GM19397 (cell line): ENCODE measurements at regions not wholly inside any gene's neighbourhood (a gene's known extent, or its start where the extent isn't known, plus 50 kb on each side); places are given as distances from the start of the nearest gene placed in this dataset.
"Not testable (repeated sequence)": the region's sequence is repeated elsewhere in the genome, so short reads cannot be mapped to it uniquely, and the experiment has no call there.

ENCODE experiments used
- ATAC-seq: cut with Tn5 transposase; IDR thresholded peaks from one replicate; pipeline ENCODE4 v1.9.1; 2021; ENCODE audit warnings: mild to moderate bottlenecking, moderate library complexity; ENCODE audit not compliant: unreplicated experiment

DNA sequence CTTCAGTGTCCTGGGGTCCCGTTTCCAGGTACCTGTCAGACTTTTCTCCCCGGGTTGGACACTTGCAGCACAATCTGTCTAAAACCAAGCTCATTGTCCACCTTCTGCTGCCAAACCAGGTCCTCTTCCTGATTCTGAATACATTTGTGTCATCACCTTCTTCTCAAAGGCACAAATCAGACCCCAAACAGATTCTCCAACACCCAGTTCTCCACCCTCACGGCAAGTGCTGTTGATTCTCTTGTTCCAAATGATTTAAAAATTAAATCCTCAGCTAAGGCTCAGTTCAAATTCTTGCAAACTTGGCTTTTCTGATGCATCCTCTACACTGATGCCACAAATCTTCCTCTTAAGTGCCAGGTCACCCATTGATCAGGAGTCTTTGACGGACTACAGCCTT is 122.5 kb upstream of the LDB2 start:
- ATAC-seq = no peak

DNA sequence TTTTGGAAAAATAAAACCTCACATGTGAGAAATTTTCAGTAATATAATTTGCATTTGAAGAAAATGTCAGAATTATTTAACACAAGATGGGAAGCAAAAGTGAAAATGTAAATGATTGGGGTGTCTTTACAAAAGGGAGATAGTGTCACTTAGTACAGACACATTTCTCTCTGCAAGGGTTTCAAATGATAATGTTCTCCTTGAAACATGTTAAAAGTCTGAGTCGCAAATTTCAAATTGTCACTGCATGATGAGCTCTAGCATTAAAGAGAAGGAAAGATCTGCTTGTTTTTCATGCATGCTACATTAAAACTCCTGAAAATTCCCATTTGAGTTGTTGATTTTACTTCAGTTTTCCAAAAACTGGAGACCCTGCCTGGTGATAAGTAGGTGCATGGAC is 122.0 kb upstream of the LDB2 start:
- ATAC-seq = no peak

DNA sequence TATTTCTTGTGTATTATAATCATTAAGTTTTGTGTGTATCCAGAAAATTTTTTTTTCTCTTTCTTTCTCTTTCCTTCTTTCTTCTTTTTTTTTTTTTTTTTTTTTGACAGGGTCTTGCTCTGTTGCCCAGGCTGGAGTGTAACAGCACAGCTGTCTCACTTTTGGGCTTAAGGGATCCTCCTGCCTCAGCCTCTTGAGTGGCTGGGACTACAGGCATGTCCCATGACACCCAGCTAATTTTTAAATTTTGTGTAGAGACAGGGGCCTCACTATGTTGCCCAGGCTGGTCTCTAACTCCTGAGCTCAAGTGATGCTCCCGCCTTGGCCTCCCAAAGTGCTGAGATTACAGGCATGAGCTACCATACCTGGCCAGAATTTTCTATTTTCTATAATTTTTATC is 120.2 kb upstream of the LDB2 start:
- ATAC-seq = not testable (repeated sequence)

DNA sequence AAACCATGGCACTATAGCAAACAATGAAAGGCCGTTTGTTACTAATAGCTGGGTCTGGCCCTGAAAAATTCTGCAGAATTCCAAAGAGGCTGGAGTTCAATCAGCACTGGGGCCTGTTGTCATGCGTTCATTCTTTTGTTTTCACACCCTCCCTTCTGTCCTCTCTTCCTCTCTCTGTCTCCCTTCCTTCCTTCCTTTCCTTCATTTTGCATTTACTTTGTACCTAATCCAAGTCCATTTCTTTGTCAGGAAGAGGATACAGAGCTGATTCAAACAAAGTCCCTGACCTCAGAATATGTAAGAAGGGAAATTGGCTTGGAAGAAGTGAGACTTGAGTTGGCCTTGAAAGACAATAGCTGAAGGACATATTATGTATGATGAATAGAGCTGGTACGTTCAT is 119.6 kb upstream of the LDB2 start:
- ATAC-seq = no peak

DNA sequence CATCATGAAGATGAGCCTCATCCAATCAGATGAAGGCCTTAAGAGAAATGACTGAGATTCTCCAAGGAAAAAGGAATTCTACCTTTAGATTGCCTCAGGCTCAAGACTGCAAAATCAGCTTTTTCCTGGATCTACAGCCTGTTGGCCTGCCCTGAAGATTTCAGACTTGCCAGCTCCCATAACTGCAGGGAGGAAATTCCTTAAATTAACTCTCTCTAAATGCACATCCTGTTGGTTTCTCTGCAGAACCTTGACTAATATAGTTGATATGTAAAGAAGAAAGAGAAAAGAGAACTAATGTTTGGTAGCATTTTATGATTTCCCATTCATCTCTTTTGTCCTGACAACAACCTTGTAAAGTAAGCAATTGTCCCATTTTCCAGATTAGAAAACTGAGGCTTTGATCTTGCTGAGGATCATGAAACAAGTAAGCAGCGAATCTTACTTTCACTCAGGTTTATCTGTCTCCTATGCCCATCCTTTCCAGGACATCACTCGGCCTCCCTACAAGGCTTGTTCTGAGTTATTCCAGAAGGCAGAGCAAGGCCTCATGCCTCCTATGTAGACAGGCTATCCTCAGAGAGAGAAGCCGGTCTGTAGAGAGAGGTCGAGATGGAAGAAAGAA is 115.0 kb upstream of the LDB2 start:
- no peak for ATAC-seq

DNA sequence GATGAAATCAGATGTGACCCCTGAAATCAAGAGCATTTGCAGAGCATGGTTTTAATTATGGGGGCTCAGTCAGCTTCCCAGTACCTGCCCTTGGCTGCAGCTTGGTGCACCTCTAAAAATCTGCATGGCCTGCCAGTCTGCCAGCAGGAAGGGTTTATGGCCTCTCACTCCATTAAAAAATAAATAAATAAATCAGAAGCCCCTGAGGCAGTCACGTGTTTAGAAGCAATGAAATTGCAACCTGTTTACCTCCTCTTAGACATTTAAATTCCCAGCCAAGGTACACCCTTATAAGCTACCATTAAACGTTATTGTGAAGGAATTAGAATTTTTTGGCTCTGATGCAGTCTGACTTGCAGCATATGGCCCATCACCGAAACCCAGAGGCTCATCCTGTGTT is 114.0 kb upstream of the LDB2 start:
- ATAC-seq = no peak

DNA sequence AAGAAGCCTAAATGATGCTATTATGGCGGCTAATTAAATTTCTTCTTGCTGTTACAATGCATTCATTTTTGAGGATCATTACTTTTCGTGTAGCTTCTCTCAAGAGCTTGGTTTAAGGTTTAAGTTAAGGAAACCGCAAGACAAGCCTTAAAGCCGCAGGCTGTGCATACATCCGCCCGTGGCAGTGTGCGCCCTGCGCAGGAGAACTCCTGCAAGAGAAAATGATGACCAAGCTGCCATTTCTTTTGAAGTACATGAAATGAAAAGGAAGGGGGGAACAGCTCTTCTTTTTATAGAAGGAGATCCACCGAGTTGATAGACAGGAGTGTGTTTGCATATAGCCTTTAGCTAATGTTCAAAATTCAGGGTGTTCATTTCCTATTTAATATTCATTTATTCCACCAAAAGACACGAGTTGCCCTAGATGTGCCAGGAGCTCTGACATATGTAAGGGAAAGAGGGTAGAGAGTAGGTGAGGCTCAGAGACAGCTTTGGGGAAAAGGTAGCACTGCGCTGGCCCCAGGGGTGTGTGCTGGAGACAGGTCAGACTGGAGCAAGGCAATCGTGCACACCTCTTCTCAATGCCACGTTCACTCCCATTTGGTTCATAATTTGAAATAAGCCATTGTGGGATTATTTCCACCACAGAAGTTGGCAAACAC is 112.1 kb upstream of the LDB2 start:
- ATAC-seq = no peak

DNA sequence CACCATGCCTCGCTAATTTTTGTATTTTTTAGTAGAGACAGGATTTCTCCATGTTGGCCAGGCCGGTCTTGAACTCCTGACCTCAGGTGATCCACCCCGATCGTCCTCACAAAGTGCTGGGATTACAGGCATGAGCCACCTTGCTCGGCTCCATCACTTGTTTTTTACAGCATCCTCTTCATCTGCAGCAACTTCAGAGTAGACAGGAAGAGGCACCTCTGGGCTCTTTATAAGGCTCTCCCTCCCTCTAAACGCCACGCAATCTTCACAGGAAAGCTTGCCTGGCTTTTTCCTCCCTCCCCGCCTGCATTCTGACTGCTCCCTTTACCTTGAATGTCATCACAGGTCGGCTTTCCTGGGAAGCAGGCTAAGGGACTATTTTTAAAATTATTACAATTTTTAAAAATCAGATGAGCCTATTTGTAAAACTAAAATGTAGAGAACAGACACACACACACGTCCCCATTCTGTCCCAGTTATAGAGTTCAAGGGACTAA is 111.5 kb upstream of the LDB2 start:
- no peak for ATAC-seq

DNA sequence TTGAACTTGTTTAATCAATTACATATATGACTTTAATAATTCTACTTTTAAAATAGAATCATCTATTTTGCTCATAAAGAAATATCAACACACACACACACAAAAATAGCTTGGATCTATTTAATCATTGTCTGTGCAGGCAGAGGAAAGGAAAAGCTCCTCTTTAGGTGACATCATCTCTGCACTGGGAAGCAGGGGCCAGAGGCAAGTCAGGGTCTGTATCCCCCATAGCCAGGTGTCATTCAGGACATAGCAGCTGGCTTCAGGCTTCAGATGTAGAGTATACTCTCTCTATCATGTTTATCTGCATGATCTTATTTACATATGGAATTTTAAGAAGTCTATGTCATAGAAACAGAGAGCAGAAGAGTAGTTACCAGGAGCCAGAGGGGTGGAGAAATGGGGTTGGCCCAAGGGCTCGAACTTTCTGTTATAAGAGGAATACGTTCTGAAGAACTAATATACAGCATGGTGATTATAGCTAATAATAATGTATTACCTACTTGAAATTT is 110.4 kb upstream of the LDB2 start:
- no peak for ATAC-seq

DNA sequence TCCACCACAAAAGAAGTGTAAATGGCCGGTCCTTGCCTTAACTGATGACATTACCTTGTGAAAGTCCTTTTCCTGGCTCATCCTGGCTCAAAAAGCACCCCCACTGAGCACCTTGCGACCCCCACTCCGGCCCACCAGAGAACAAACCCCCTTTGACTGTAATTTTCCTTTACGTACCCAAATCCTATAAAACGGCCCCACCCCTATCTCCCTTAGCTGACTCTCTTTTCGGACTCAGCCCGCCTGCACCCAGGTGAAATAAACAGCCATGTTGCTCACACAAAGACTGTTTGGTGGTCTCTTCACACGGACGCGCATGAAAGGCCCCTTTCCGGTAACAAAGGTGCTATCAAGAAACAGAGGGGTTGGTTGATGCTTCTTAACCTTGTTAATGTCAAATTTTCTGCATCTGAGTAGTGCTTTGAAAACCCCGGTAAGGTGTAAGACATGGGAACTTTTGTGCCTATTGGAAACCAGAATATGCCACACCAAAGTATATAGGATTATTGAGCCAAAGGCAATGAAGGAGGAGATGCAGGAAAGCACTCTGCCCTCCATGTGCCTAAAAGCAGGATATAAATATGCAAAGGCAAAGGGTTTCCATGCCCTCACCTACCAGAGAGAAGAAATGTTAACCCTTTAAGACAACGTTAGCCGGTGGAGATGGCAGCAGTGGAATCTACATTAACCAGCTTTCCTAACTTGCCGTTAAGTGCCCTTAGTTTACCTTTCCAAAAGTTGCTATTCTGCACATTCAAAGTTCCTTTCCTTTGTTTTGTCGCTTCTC is 105.4 kb upstream of the LDB2 start:
- not testable (repeated sequence) for ATAC-seq

DNA sequence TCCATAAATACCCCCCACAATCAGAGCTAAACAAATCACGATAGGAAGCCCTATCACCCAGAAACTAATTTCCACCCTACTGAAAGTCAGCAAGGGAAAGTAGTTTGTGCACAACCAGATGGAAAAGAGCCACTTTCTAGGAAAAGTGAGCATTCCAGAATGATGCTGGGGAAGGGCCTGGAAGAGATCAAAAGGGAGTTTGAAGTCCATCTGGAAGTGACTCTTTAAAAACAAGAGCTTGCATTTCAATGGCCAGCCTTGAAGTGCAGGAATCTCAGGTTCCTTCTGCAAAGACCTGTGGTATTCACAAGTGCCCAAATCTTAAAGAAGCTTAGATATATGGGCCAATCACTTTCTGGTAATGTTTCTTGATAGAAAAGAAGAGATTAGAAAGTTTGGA is 97.0 kb upstream of the LDB2 start:
- ATAC-seq = no peak

DNA sequence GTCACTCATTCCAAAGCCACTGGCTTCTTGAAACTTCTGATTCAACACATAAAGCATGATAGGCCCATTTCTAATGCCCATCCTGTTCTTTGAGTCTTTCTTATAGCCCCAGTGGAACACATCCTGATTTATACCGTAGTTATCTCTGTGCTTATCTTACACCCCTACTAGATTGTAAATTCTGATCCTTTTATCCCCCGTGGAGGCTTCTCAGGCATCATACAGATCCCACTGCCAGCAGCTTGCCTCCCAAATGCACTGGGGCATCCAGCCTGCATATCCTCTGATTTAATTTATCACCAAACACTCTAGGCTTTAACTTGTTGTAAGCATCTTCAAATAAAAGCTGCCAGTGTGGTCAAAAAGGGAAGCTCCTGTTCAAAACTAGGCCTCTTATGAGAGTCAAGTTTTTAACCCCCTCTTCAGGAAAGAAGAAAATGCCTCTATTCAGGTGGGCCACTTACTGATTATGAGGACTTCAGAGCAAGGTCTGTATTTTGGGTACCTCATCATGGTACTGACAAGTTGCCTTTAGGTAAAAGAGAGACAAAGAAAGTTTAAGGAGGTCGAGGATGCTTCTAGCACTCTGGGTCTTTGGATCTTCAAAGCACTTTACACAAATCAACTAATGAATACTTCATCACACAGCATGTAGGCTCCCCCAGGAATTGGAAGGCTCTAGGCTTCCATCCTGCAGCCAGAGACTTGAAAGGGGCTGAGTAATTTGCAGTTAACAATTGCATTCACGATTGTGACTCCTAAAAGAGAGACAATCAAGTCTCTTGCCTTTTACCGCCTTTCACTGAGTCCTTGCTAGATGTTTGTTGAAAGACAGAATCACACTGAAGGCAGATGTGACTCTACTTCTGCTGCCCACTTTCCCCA is 95.8 kb upstream of the LDB2 start:
- no peak for ATAC-seq

DNA sequence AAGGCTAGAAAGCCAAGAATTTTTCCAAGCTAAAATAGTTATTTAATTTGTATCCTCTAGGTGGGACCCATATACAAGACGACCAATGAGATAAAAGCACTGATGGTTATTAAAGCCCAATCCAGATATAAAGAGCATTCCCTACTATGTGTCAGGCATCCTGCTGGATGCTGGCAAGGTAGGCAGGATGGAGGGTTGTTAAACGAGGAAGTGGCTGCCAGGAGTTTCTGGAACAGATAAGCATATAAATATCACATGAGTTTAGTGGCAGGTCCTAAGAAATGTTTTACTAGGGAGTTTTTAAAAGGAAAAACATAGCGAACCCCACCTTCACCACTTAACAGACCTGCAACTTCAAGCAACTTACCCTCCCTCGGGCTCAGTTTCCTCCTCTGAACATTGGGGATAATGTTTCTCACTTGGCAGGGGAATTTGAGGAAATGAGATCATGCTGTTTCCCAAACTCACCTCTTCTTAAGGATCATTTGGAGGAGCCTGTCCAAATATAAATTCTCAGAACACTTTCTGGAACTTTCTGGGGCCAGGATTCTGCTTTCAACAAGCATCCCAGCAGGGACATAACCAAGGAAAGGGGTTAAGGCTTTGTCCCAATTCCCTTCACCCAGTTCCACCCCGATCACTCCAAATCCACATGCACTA is 94.3 kb upstream of the LDB2 start:
- no peak for ATAC-seq

DNA sequence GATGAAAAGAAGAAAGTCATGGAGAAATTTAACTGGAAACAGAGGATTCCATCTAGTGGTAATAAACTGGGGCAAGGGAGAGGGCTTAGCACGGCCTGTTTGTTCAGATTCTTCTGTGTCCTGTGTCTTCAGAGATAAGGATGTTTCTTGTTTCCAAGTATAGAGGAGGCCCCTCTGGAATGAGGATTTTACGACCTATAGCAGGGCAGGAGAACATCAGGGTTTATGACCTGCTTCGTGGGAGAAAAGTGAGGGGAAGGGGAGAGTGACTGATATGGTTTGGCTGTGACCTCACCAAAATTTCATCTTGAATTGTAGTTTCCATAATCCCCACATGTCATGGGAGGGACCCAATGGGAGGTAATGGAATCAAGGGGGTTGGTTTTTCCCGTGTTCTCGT is 93.0 kb upstream of the LDB2 start:
- no peak for ATAC-seq

DNA sequence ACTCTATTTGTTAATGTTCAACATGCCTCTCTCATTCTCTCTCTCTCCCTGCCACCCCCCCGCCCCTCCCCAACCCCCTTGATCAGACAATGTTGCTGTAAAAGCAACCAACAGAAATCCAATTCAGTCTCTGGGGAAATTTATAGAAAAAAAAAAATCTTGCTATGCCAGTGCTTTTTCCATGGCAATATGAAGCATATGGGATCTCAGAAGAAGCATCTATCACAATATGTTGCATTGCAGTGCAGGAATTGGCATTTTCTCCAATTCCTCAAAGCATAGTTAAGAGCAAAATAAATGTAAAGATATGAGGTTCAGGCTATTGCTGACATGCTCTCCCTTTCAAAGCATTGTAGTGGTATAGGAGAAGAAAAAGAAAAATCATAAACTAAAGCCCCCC is 90.9 kb upstream of the LDB2 start:
- no peak for ATAC-seq

DNA sequence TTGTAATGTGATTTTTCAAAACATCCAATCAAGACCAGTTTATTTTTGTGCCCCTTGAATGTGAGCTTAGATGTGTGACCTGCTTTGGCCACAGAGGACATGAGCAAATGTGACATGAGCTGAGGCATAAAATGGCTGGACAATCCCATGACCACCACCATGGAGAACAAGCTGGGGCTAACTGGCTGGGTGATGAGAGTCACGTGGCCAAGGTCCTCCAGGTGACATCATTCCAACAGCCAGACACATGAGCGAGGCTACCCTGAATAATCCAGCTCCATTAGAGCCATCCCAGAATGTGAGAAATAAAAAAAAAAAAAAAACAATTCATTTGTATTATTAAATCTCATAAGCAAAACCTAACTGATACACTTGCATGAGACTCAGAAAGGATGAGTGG is 90.4 kb upstream of the LDB2 start:
- no peak for ATAC-seq

DNA sequence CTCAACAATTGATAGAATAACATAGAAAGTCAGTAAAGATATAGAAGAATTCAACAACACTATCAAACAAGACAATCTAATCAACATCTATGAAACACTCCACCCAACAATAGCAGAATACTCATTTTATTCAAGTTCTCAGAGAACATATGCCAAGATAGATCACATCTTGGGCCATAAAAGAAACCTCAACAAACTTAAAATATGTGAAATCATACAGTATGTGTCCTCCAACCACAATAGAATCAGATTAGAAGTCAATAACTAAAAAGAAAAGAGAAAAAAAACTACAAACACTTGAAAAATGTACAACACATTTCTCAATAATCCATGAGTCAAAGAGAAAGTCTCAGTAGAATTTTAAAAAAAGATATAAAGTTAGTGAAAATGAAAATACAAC is 78.6 kb upstream of the LDB2 start:
- no peak for ATAC-seq

DNA sequence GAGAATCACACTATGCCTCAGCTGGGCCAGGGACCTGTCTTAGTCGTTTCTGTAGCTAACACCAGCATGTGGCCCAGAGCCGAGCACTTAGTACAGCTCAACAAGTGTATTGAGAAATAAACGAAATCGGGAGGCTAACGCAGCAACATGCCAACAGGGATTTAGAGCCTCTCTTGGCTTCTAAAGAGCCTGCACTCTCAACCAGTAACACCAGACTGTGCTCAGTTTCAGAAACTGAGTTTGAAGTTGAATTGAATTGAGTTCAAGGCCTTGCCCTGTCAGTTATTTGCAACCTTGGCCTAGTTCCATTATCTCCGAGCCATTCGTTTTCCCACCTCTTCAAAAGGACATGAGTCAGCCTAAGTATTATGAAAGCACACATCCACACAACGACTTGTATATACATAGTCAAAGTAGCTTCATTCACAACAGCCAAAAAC is 71.3 kb upstream of the LDB2 start:
- no peak for ATAC-seq

DNA sequence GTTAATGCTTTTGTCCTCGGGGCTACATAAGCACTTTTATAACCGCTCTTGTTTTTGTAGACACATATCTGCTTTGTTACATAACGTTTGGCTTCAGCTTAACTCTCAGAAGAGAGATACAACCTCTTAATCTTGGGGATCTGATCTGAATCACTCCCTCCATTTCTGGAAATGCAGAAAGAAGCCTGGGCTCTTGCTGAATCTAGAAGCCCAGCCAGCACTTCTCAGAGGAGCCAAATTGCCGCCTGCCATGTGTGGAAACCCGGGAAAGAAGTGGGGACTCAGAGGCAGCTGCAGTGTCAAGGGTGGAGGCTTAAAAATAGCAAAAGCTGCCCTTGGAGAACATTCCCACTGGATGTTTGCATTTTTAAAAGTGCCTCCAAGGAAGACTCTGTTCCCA is 69.3 kb upstream of the LDB2 start:
- no peak for ATAC-seq

DNA sequence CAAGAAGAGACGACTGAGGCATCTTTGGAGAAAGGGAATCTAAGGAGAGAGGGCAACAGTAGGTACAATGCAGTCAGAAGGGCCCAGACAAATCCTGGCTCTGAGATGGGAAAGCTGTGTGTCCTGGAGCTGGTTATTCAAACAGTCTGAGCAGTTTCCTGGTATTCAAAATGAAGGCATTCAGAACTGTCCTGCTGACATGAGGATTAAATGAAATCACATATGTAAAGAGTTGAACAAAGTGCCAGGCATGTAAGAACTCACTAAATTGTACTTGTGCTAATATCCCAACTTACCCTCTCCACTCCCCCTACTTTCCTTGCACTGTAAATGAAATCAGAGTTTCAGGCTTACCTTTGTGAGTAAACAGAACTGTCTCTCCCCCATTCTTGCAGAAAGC is 60.9 kb upstream of the LDB2 start:
- no peak for ATAC-seq
